CMK (cell line): ENCODE measurements at regions not wholly inside any gene's neighbourhood (a gene's known extent, or its start where the extent isn't known, plus 50 kb on each side); places are given as distances from the start of the nearest gene placed in this dataset.

Experiments
- DNase-seq: peaks from one replicate; pipeline ENCODE4 v3.0.0-alpha.2; 2010; ENCODE audit warnings: low read depth

GRCh38 chr2:80830891-80831290 lies 526.3 kb upstream of the LRRTM1 start:
- no peak for DNase-seq

GRCh38 chr2:80822999-80823398 lies 518.4 kb upstream of the LRRTM1 start:
- DNase-seq = no peak

DNA sequence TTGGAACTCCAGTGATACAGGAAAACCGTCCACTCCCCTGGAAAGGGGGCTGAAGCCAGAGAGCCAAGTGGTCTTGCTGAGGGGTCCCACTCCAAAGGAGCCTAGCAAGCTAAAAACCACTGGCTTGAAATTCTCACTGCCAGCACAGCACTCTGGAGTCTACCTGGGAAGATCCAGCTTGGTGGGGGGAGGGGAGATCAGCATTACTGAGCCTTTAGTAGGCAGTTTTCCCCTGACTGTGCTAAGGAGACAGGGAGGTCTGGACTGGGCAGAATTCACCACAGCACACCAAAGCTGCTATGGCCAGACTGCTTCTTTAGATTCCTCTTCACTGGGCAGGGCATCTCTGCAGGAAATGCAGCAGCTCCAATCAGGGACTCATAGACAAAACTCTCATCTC lies 510.7 kb upstream of the LRRTM1 start:
- no peak for DNase-seq

DNA sequence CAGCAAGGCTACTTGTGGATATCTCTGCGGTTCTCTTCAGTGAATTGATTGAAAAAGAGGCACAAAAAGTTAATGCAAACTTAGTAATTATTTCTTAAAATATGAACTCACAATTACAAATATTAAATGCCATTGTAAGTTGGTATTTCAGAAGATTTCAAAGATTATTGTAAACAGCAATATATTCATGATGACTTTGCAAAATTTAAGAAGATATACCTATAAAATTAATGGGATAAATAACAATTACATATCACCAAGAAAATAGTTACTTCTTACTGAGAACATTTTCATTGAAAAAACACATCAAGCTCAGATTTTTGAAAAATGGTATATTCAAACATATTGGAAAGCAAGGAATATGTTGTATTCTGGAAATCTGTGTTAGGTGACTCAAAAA lies 482.0 kb upstream of the LRRTM1 start:
- DNase-seq = no peak

GRCh38 chr2:80778704-80779103 lies 474.2 kb upstream of the LRRTM1 start:
- DNase-seq = no peak

- no peak for DNase-seq
These were observed 444.0 kb upstream of the LRRTM1 start for GRCh38 chr2:80748592-80748991.

- no peak for DNase-seq
These were observed 432.5 kb upstream of the LRRTM1 start for GRCh38 chr2:80737047-80737446.

GRCh38 chr2:80725001-80725400 lies 420.4 kb upstream of the LRRTM1 start:
- no peak for DNase-seq

GRCh38 chr2:80722803-80723202 lies 418.3 kb upstream of the LRRTM1 start:
- no peak for DNase-seq

DNA sequence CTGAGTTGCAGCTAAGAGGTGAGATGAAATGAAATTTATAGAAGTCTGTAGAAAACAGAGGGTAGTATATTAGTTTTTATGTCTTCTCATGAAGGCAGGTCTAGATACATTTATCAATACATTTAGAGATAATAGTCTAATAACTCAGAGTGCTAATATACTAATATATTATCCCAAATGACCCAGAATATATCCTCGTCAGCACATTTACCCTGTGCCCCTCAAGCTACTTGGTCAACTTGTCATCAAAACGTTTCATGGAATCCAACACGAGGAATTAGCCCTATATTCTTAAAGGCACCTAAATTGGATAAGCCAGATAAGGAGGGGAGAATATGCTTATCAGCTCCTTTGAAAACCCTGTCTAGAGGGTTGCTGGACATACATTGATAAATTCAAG lies 415.1 kb upstream of the LRRTM1 start:
- no peak for DNase-seq

GRCh38 chr2:80715433-80715832 lies 410.9 kb upstream of the LRRTM1 start:
- no peak for DNase-seq

DNA sequence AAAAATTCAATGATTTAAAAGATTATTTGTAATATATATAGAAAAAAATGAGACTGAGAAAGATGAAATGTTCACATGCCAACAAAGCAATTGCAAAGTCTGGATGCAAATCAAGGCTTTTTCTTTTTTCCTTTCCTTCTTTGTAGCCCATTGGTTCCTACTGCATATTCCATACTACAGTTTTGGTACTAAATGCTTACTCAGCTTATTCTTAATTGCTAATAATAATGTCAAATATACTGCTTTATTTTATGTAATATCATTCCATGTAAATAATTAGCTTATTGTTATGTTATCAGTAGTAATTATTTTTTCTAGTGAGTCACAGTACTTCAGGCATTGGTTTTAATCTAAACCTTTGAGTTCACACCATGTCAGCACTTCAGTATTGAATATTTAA lies 407.4 kb upstream of the LRRTM1 start:
- no peak for DNase-seq

GRCh38 chr2:80706951-80707350 lies 402.4 kb upstream of the LRRTM1 start:
- DNase-seq = no peak

GRCh38 chr2:80706541-80706940 lies 402.0 kb upstream of the LRRTM1 start:
- no peak for DNase-seq

- DNase-seq = no peak
These were observed 399.0 kb upstream of the LRRTM1 start for GRCh38 chr2:80703532-80703931.

- DNase-seq = no peak
These were observed 396.4 kb upstream of the LRRTM1 start for GRCh38 chr2:80700961-80701360.
